AG20443 (cell line): ENCODE measurements at regions not wholly inside any gene's neighbourhood (a gene's known extent, or its start where the extent isn't known, plus 50 kb on each side); places are given as distances from the start of the nearest gene placed in this dataset.

Source experiments
- DNase-seq: peaks from one replicate; pipeline ENCODE4 v3.0.0; 2012; ENCODE audit warnings: low spot score, mixed read lengths

DNA sequence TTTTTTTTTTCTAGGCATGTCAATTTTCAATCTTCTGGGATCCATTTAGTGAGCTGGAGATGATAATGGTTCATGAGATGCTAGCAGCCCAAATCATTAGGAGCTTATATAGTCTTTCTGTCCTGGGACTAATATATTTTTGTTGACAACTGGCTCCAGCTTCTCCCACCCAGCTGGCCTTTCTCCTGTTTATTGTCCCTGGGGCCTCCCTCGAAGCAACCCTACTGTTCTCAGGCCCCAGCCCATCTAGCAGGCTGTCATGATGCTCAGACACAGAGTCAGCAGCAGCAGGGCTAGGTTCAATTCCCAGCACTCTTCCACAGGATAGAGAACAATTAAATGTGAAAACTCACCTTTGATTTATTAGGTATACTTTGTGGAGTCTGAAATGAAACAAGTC lies 127.6 kb upstream of the MID1 start:
- DNase-seq: no peak

DNA sequence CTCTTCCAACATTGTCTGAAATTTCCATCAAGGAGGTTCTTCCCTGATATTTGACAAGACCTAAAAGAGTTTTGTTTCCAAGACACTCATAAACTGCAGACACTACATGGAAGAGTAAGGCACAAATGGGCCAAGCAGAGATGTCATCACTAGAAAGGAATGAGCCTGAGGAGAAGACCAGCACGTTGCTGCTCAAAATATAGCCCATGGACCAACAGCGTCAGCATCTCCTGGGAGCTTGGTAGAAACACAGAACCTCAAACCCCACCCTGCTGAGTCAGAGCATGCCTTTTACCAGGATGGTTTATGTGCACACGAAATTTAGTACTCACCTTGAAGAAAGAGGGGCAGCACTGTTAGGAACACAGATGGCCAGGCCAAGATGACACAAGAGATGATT lies 128.7 kb upstream of the MID1 start:
- peak; percentile 72 for DNase-seq

DNA sequence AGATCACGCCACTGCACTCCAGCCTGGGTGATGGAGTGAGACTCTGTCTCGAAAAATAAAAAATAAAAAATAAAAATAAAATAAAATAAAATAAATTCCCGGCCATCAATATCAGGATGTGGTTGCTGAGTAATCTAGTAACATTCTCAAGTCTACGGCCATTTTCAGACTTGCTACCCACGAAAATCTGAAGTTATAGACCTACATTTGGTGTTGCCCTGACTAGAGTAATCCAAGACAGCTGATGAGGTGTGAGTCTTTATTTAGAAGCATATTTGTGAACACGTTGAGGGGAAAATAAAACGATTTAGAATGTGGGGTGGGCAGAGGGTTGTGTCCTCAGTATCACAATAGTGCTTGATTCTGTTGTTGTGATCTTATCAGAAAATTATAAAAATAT lies 130.2 kb upstream of the MID1 start:
- no peak for DNase-seq

- no peak for DNase-seq
Measured at GRCh38 chrX:10753116-10753515, 132.7 kb upstream of the MID1 start.

- no peak for DNase-seq
Measured at GRCh38 chrX:10754445-10754844, 134.1 kb upstream of the MID1 start.

GRCh38 chrX:10755439-10756334 lies 135.3 kb upstream of the MID1 start:
- DNase-seq: peak; percentile 61

- DNase-seq: peak; percentile 75
Measured at GRCh38 chrX:10756441-10756840, 136.1 kb upstream of the MID1 start.

DNA sequence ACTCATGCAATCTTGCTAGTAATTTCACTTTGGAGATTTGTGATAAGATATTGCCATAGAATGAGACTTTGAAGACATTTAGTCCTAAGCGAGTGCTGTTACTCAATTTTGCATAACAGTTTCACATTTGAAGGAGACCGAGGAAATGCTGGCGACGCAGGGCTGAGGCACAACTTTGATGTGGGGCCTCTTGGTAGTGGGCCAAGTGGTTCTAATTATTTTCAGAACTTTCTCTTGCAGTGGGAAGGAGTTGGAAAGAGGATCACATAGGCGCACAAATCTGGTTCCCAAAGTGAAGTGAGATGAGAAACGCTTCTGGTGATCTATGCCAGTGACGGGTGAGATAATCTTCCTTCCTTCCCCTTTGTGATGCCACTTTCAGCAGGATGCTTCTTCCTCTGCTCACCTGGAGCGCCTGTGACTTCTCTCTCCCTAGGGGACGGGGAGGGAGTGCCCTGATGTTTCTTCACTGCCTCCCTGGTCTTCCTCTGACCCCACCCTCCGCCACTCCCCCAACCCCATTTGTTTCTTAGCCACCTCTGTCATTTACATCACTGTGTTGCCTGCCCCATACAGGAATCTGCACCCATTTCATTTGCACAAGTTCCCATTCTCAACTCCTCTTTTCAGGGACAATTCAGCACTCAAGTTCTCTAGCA lies 138.9 kb upstream of the MID1 start:
- no peak for DNase-seq

DNA sequence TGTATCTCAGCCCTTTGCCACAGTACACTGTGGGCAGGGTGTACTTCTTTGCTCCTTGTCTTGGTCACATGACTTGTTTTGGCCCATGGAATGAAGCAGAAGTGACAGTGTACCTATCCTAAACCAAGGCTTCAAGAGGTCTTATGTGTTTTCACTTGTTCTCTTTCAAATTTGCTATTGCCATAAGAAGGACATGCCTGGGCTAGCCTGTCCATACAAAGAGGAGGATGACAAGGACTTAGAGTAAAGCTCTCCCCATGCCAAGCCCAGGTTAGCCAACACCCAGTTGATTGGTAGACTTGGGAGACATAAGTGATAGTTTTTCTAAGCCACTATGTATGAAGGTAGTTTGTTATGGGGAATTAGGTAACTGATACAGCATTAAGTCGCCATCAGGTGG lies 141.1 kb upstream of the MID1 start:
- no peak for DNase-seq

GRCh38 chrX:10769195-10769594 lies 148.8 kb upstream of the MID1 start:
- DNase-seq: peak; percentile 27

- DNase-seq: peak; percentile 42
Measured at GRCh38 chrX:10769696-10770619, 149.6 kb upstream of the MID1 start.

- DNase-seq: no peak
Measured at GRCh38 chrX:10773318-10773717, 152.9 kb upstream of the MID1 start.

DNA sequence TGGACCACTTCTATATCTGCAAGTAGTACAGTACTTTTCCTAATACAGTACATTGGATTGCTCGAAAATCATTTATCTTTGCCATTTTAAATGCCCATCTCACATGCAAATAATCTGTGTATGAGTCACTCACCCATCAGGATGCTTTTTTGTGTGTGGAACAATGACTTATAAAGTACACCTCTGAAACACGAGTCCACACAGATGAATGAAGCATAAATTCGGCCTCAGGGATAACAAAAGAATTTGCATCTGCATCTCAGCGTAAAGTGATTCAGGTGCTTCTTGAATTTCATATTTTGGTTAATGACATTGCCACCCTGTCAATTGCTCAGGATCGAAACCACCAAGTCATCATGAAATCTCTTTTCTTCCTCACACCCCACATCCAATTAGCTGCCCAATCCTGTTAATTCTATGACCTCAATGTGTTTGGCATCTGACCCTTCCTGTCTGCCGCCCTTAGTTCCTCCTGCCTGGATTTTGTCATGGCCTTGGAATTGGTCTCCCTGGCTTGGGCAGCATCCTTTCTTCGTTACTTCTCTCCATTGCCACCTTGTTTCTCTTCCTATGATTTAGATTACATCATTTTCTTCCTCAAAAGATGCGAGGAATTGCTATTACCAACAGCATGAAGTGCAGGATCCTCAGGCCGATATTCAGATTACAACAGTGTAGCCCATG lies 161.6 kb upstream of the MID1 start:
- no peak for DNase-seq

- no peak for DNase-seq
Measured at GRCh38 chrX:10783451-10783995, 163.1 kb upstream of the MID1 start.

DNA sequence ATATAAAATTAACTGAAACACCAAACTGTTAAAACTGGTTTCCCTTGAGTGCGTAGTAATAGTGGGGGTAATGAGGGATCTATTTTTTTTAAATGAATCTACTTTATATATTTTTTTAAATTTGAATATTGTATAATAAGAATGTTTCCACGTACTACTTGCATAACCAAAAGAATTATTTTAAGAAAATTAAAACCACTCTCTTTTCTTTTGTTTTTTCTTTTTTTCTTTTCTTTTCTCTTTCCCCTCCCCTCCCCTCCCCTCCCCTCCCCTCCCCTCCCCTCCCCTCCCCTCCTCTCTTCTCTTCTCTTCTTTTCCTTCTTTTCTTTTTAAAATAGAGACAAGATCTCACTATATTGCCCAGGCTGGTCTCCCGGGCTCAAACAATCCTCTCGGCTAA lies 166.9 kb upstream of the MID1 start:
- DNase-seq: no peak

GRCh38 chrX:10794203-10794630 lies 173.8 kb upstream of the MID1 start:
- DNase-seq: no peak

DNA sequence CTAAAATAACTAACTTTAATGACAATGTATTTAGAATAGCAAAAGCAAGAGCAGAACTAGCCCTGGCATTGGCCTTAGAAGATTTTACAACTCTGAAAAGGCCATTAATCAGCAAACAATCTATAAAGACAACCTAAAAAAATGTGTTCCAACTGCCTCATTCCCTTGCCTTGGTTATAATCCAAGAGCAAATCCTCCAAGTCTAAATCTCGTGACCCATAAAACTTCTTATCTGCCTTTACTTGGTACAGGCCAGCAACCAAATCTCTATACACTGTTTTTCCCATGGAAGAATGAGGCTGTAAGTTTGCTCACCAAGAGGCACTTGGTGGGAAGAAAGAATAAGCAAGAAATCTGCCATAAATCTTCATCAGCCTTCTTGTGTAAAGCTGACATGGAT lies 175.3 kb upstream of the MID1 start:
- DNase-seq: no peak

- DNase-seq: no peak
Measured at GRCh38 chrX:10797466-10797865, 177.1 kb upstream of the MID1 start.

DNA sequence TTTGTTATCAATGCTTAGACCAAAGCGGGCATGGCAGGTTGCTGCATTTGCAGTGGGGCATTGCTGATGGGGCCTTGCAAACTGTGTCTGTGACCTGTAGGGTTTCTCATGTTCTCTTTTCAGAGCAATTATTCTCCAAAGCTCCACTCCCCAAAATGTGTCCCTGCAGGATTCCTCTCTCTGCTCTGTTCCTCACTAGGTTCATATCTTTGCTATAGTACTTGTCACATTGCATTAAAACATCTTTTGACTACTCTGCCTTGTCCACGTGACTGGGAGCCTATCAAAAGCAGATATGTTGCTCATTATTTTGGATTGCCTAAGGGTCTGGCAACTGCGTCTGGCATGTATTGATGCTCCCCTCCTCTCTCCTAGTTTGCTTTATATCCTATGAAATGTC lies 177.7 kb upstream of the MID1 start:
- no peak for DNase-seq

GRCh38 chrX:10800796-10801195 lies 180.4 kb upstream of the MID1 start:
- no peak for DNase-seq

GRCh38 chrX:10811111-10811510 lies 190.7 kb upstream of the MID1 start:
- DNase-seq: no peak

- DNase-seq: no peak
Measured at GRCh38 chrX:10813761-10814160, 193.4 kb upstream of the MID1 start.
